ENCODE measurements at regions not wholly inside any gene's neighbourhood (a gene's known extent, or its start where the extent isn't known, plus 50 kb on each side); places are given as distances from the start of the nearest gene placed in this dataset.
"Not testable (repeated sequence)": the region's sequence is repeated elsewhere in the genome, so short reads cannot be mapped to it uniquely, and the experiment has no call there.

DNA sequence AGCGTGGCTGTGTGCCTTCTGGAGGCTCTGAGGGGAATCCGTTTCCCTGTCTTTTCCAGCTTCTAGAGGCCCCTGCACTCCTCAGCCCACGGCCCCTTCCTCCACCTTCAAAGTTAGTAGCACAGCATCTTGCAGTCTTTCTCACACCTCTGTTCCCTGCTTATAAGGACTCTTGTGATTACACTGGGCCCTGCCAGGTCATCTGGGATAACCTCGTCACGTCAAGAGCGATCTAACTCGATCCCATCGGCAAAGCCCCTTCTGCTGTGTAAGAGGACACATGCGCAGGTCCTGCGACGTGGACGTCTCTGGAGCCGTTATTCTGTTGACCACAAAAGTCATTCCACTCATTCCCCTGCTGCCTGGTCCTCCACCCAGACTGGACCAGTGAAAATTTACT lies 159.2 kb downstream of the BMP7 start:
- H3K4me2 ChIP-seq (ENCODE audit: low read length) = no peak overlapping the region
- H3K4me3 ChIP-seq (ENCODE audit: low read length) = no peak overlapping the region
- no peaks in the 10 kb centered on the region for H3K79me2 ChIP-seq (ENCODE audit: control insufficient read depth, insufficient read depth, low read length)
- no CpG with 5 or more reads among the region's 13 CpGs for WGBS (ENCODE audit: extremely low coverage, insufficient coverage, low lambda C conversion rate)
- H4K5ac ChIP-seq (ENCODE audit: low read length) = no peak overlapping the region
- no peak overlapping the region for H3K27ac ChIP-seq (ENCODE audit: low read depth, low read length)
- no peak overlapping the region for H2BK15ac ChIP-seq (replicated peaks; ENCODE audit: low read depth)
- H4K8ac ChIP-seq (ENCODE audit: low read depth, low read length) = no peak overlapping the region
- H3K27me3 ChIP-seq (ENCODE audit: insufficient read depth, low read length, poor library complexity) = no peaks in the 10 kb centered on the region
- no peak overlapping the region for H3K4ac ChIP-seq (ENCODE audit: low read depth, low read length)
- DNase-seq = no peak
- H3K36me3 ChIP-seq (ENCODE audit: control insufficient read depth, insufficient read depth, low read length) = no peaks in the 10 kb centered on the region
- H3K56ac ChIP-seq (ENCODE audit: low read length) = no peak overlapping the region
- no peaks in the 10 kb centered on the region for H3K4me1 ChIP-seq (ENCODE audit: control insufficient read depth, low read depth, low read length)
- no peak overlapping the region for H3K9ac ChIP-seq (ENCODE audit: low read length)
- H2AK5ac ChIP-seq (ENCODE audit: low read length) = no peak overlapping the region
- no peaks in the 10 kb centered on the region for H3K79me1 ChIP-seq (ENCODE audit: low read length)
- no peak overlapping the region for H2BK120ac ChIP-seq (ENCODE audit: low read depth, low read length)
- H2BK5ac ChIP-seq (ENCODE audit: low read length) = no peak overlapping the region
- no peak overlapping the region for H3K18ac ChIP-seq (ENCODE audit: low read length)
- H3K23ac ChIP-seq (ENCODE audit: low read length) = no peak overlapping the region

DNA sequence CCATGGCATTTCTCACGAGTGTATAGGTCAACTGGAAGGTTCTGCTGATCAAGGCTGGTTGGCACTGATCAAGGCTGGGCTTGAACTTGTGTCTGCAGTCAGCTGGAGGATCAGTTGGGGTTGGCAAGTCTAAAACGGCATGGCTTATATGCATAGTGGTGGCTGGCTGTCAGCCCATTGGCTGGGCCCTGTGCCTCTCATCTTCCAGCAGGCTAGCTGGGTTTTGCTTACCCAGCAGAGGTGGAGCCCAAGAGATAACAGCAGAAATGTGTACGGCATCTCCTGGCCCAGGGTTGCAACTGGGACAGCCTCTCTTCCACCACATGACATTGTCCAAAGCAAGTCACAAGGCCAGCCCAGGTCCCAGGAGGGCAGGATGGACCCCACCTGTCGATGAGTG lies 158.2 kb downstream of the BMP7 start:
- H3K4me1 ChIP-seq (ENCODE audit: control insufficient read depth, low read depth, low read length) = no peaks in the 10 kb centered on the region
- no peak overlapping the region for H3K4ac ChIP-seq (ENCODE audit: low read depth, low read length)
- DNase-seq = no peak
- H2BK5ac ChIP-seq (ENCODE audit: low read length) = no peak overlapping the region
- H3K18ac ChIP-seq (ENCODE audit: low read length) = no peak overlapping the region
- H3K4me2 ChIP-seq (ENCODE audit: low read length) = no peak overlapping the region
- no peaks in the 10 kb centered on the region for H3K27me3 ChIP-seq (ENCODE audit: insufficient read depth, low read length, poor library complexity)
- H4K8ac ChIP-seq (ENCODE audit: low read depth, low read length) = no peak overlapping the region
- H2BK15ac ChIP-seq (replicated peaks; ENCODE audit: low read depth) = no peak overlapping the region
- H3K4me3 ChIP-seq (ENCODE audit: low read length) = no peak overlapping the region
- H3K56ac ChIP-seq (ENCODE audit: low read length) = no peak overlapping the region
- H3K79me2 ChIP-seq (ENCODE audit: control insufficient read depth, insufficient read depth, low read length) = no peaks in the 10 kb centered on the region
- WGBS (ENCODE audit: extremely low coverage, insufficient coverage, low lambda C conversion rate) = no CpG with 5 or more reads among the region's 4 CpGs
- no peaks in the 10 kb centered on the region for H3K36me3 ChIP-seq (ENCODE audit: control insufficient read depth, insufficient read depth, low read length)
- H2AK5ac ChIP-seq (ENCODE audit: low read length) = no peak overlapping the region
- H3K27ac ChIP-seq (ENCODE audit: low read depth, low read length) = no peak overlapping the region
- no peak overlapping the region for H3K23ac ChIP-seq (ENCODE audit: low read length)
- H3K9ac ChIP-seq (ENCODE audit: low read length) = no peak overlapping the region
- no peak overlapping the region for H4K5ac ChIP-seq (ENCODE audit: low read length)
- H3K79me1 ChIP-seq (ENCODE audit: low read length) = no peaks in the 10 kb centered on the region
- no peak overlapping the region for H2BK120ac ChIP-seq (ENCODE audit: low read depth, low read length)

DNA sequence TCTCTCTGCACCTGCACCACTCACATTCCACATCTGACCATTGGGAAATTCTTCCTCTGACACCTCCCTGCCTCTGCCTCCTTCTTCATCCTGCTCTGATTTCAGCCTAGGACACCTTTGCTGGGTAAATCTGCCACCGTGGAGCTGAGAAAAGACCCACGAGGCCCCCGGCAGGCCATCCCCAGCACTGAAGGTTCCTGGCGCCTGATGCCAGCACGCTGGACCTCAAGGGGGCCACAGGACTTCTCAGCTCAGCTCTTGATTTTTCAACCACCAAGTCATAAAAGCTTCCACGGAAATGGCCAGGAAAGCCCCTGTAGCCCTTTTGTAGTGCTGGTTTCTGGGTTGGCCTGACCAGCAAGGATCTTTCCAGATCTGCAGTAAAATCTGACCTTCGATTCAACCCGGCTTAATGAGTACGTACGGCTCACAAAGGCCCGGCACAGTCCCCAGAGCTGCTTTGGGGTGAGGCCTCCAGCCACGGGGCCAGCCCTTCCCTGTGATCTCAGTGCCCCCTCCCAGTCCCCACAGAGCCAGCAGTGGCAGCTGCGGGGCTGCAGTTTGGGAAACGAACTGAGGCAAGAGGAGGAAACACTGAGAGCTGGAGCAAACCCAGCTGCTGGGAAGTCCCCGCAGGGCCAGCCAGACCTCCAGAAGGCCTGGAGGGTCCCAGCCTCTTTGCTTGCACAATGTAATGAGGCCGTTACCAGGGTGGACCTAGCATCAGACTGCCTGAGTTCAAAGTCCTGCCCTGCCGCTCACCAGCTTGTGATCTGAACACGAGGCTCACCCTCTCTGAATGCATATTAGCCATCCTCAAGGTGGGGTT lies 157.5 kb downstream of the BMP7 start:
- no peak overlapping the region for H3K23ac ChIP-seq (ENCODE audit: low read length)
- H4K5ac ChIP-seq (ENCODE audit: low read length) = no peak overlapping the region
- H2BK5ac ChIP-seq (ENCODE audit: low read length) = no peak overlapping the region
- H3K27me3 ChIP-seq (ENCODE audit: insufficient read depth, low read length, poor library complexity) = no peaks in the 10 kb centered on the region
- no CpG with 5 or more reads among the region's 18 CpGs for WGBS (ENCODE audit: extremely low coverage, insufficient coverage, low lambda C conversion rate)
- no peak overlapping the region for H4K8ac ChIP-seq (ENCODE audit: low read depth, low read length)
- H3K79me1 ChIP-seq (ENCODE audit: low read length) = no peaks in the 10 kb centered on the region
- H2BK120ac ChIP-seq (ENCODE audit: low read depth, low read length) = no peak overlapping the region
- H2AK5ac ChIP-seq (ENCODE audit: low read length) = no peak overlapping the region
- no peak overlapping the region for H3K18ac ChIP-seq (ENCODE audit: low read length)
- H3K56ac ChIP-seq (ENCODE audit: low read length) = no peak overlapping the region
- no peaks in the 10 kb centered on the region for H3K79me2 ChIP-seq (ENCODE audit: control insufficient read depth, insufficient read depth, low read length)
- no peaks in the 10 kb centered on the region for H3K36me3 ChIP-seq (ENCODE audit: control insufficient read depth, insufficient read depth, low read length)
- DNase-seq = peak; percentile 25
- H3K4ac ChIP-seq (ENCODE audit: low read depth, low read length) = no peak overlapping the region
- H3K4me1 ChIP-seq (ENCODE audit: control insufficient read depth, low read depth, low read length) = no peaks in the 10 kb centered on the region
- H2BK15ac ChIP-seq (replicated peaks; ENCODE audit: low read depth) = no peak overlapping the region
- H3K4me2 ChIP-seq (ENCODE audit: low read length) = no peak overlapping the region
- H3K9ac ChIP-seq (ENCODE audit: low read length) = no peak overlapping the region
- no peak overlapping the region for H3K27ac ChIP-seq (ENCODE audit: low read depth, low read length)
- no peak overlapping the region for H3K4me3 ChIP-seq (ENCODE audit: low read length)

DNA sequence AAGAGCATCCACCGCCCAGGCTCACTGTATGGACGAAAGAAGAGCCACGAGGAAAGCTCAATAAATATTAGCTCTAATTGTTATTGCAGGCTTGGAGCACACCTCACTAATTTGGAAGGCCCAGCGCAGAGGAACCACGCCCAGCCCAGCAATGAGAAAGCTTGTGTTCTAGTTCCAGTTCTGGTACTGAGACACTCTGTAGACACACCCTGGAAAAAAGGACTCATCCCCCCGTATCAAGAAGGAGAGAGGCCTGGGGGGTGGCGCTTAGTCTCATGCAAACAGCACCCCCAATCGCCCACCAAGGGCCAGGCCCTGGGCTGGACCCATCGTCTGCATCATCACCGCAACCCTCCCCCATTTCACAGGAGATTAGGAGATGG lies 156.9 kb downstream of the BMP7 start:
- Histone ChIP-seq H4K5ac (ENCODE audit: low read length) (no peak overlapping the region), H2BK5ac (ENCODE audit: low read length) (no peak overlapping the region), H3K4me2 (ENCODE audit: low read length) (no peak overlapping the region), H3K18ac (ENCODE audit: low read length) (no peak overlapping the region), H2BK15ac (replicated peaks; ENCODE audit: low read depth) (no peak overlapping the region), H3K9ac (ENCODE audit: low read length) (no peak overlapping the region), H3K27ac (ENCODE audit: low read depth, low read length) (no peak overlapping the region), H3K4ac (ENCODE audit: low read depth, low read length) (no peak overlapping the region), H3K79me1 (ENCODE audit: low read length) (no peaks in the 10 kb centered on the region), H3K56ac (ENCODE audit: low read length) (no peak overlapping the region), H2AK5ac (ENCODE audit: low read length) (no peak overlapping the region), H3K23ac (ENCODE audit: low read length) (no peak overlapping the region), H3K79me2 (ENCODE audit: control insufficient read depth, insufficient read depth, low read length) (no peaks in the 10 kb centered on the region), H3K36me3 (ENCODE audit: control insufficient read depth, insufficient read depth, low read length) (no peaks in the 10 kb centered on the region), H3K27me3 (ENCODE audit: insufficient read depth, low read length, poor library complexity) (no peaks in the 10 kb centered on the region), H3K4me3 (ENCODE audit: low read length) (no peak overlapping the region), H2BK120ac (ENCODE audit: low read depth, low read length) (no peak overlapping the region), H3K4me1 (ENCODE audit: control insufficient read depth, low read depth, low read length) (no peaks in the 10 kb centered on the region), H4K8ac (ENCODE audit: low read depth, low read length) (no peak overlapping the region)
- no CpG with 5 or more reads among the region's 10 CpGs for WGBS (ENCODE audit: extremely low coverage, insufficient coverage, low lambda C conversion rate)
- no peak for DNase-seq

DNA sequence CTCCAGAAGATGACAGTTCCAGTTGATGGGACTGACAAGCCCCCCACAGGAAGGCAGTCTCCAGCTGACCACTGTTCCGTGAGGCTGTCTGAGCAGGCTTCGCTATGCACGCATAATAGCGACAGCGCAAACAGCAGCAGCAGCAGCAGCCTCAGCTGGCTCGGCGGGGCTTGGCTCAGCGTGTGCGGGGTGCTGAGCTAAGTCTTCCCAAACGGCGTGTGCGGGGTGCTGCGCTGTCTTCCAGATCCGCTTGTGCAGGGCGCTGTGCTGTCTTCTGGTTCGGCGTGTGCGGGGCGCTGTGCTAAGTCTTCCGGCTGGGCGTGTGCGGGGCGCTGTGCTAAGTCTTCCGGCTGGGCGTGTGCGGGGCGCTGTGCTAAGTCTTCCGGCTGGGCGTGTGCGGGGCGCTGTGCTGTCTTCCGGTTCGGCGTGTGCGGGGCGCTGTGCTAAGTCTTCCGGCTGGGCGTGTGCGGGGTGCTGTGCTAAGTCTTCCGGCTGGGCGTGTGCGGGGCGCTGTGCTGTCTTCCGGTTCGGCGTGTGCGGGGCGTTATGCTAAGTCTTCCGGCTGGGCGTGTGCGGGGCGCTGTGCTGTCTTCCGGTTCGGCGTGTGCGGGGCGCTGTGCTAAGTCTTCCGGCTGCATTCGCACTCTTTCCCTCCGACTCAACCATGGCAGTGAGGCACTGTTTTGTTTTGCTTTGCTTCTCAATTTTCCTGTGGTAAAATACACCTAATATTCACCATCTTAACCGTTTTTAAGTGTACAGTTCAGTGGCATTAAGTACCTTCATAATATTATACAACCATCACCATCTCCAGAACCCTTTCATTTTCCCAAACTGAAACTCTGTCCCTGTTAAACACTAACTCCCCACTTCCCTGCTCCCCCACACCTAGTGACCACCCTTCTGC lies 156.1 kb downstream of the BMP7 start:
- not testable (repeated sequence) for H2BK120ac ChIP-seq (ENCODE audit: low read depth, low read length); H2AK5ac ChIP-seq (ENCODE audit: low read length); H3K4me1 ChIP-seq (ENCODE audit: control insufficient read depth, low read depth, low read length); H2BK15ac ChIP-seq (replicated peaks; ENCODE audit: low read depth); H3K79me1 ChIP-seq (ENCODE audit: low read length); H4K5ac ChIP-seq (ENCODE audit: low read length); H3K4me3 ChIP-seq (ENCODE audit: low read length); DNase-seq; H3K79me2 ChIP-seq (ENCODE audit: control insufficient read depth, insufficient read depth, low read length); H3K27ac ChIP-seq (ENCODE audit: low read depth, low read length); H3K36me3 ChIP-seq (ENCODE audit: control insufficient read depth, insufficient read depth, low read length); H3K4ac ChIP-seq (ENCODE audit: low read depth, low read length); H3K23ac ChIP-seq (ENCODE audit: low read length); H3K9ac ChIP-seq (ENCODE audit: low read length); H3K56ac ChIP-seq (ENCODE audit: low read length); H3K27me3 ChIP-seq (ENCODE audit: insufficient read depth, low read length, poor library complexity); H4K8ac ChIP-seq (ENCODE audit: low read depth, low read length); H2BK5ac ChIP-seq (ENCODE audit: low read length); H3K18ac ChIP-seq (ENCODE audit: low read length); H3K4me2 ChIP-seq (ENCODE audit: low read length)
- no CpG with 5 or more reads among the region's 61 CpGs for WGBS (ENCODE audit: extremely low coverage, insufficient coverage, low lambda C conversion rate)
